HFF-Myc (cell line): ENCODE measurements at regions not wholly inside any gene's neighbourhood (a gene's known extent, or its start where the extent isn't known, plus 50 kb on each side); places are given as distances from the start of the nearest gene placed in this dataset.
"Not testable (repeated sequence)": the region's sequence is repeated elsewhere in the genome, so short reads cannot be mapped to it uniquely, and the experiment has no call there.

Experiments used
- DNase-seq: peaks from one replicate; pipeline ENCODE4 v3.0.0-alpha.2; 2011; ENCODE audit warnings: low read depth; ENCODE audit errors: extremely low read depth
- H3K4me3 ChIP-seq: replicated peaks from 2 replicates; pipeline ENCODE4 v1.5.1; 2011; ENCODE audit warnings: low read depth, mild to moderate bottlenecking, control low read depth, low read length
- CTCF ChIP-seq: IDR thresholded peaks from 2 replicates; pipeline ENCODE4 v1.5.1; 2012; ENCODE audit warnings: mild to moderate bottlenecking, low read depth, low read length, control low read depth; ENCODE audit errors: missing control alignments

GRCh38 chr2:224114428-224114827, 75.3 kb upstream of the SERPINE2 start:
- TF ChIP-seq CTCF = no peak
- H3K4me3 ChIP-seq = no peak overlapping the region
- DNase-seq = no peak

- H3K4me3 ChIP-seq, DNase-seq: not testable (repeated sequence)
Measured at GRCh38 chr2:224113930-224114329, 74.8 kb upstream of the SERPINE2 start.

GRCh38 chr2:224111576-224111975, 72.5 kb upstream of the SERPINE2 start:
- H3K4me3 ChIP-seq = no peak overlapping the region
- no peak for DNase-seq
- no peak for TF ChIP-seq CTCF

GRCh38 chr2:224110811-224111210, 71.7 kb upstream of the SERPINE2 start:
- no peak for TF ChIP-seq CTCF
- DNase-seq = no peak
- H3K4me3 ChIP-seq = no peak overlapping the region

- DNase-seq = no peak
- no peak for TF ChIP-seq CTCF
Measured at GRCh38 chr2:224109751-224110150, 70.7 kb upstream of the SERPINE2 start.

GRCh38 chr2:224106794-224107193, 67.7 kb upstream of the SERPINE2 start:
- DNase-seq = no peak
- no peak overlapping the region for H3K4me3 ChIP-seq
- no peak for TF ChIP-seq CTCF

More at GRCh38 chr2:224109751-224110150, 70.7 kb upstream of the SERPINE2 start:
- H3K4me3 ChIP-seq = no peak overlapping the region

GRCh38 chr2:224104668-224105386, 65.7 kb upstream of the SERPINE2 start:
- no peak for TF ChIP-seq CTCF
- DNase-seq = no peak
- no peak overlapping the region for H3K4me3 ChIP-seq
